Lung (tissue), 11 donors: ENCODE measurements at regions not wholly inside any gene's neighbourhood (a gene's known extent, or its start where the extent isn't known, plus 50 kb on each side); places are given as distances from the start of the nearest gene placed in this dataset.

Source experiments
- ATAC-seq: fragments of 200-7000 bp; cut with Tn5 transposase; one replicate; pipeline ENCODE4 v1.9.1; 2020; ENCODE audit warnings: moderate number of reproducible peaks; ENCODE audit not compliant: insufficient read depth, low FRiP score
- DNase-seq, 3 donors: peaks; one replicate each; pipeline ENCODE4 v3.0.0-alpha.2; 2013 to 2017
- H3K27ac ChIP-seq, 2 donors: one replicate each; pipeline ENCODE4 v1.5.1; 2013; ENCODE audit warnings: mild to moderate bottlenecking in 2 of 2, moderate library complexity in 2 of 2, control low read depth in 1 of 2, inconsistent platforms in 1 of 2, low read depth in 1 of 2, low read length in 1 of 2
- H3K27me3 ChIP-seq, 3 donors: one replicate each; pipeline ENCODE4 v1.5.1; 2013; ENCODE audit warnings: low read length in 2 of 3; ENCODE audit not compliant: control insufficient read depth in 3 of 3, insufficient read depth in 3 of 3
- H3K36me3 ChIP-seq, 4 donors: one replicate each; pipeline ENCODE4 v1.5.1; 2013; ENCODE audit warnings: low read length in 4 of 4, mild to moderate bottlenecking in 1 of 4, moderate library complexity in 1 of 4; ENCODE audit not compliant: control insufficient read depth in 4 of 4, insufficient read depth in 4 of 4
- H3K4me1 ChIP-seq, 5 donors: one replicate each; pipeline ENCODE4 v1.5.1; 2013; ENCODE audit warnings: low read length in 5 of 5, mild to moderate bottlenecking in 2 of 5, moderate library complexity in 1 of 5; ENCODE audit not compliant: control insufficient read depth in 5 of 5, insufficient read depth in 5 of 5
- H3K4me3 ChIP-seq: one replicate; pipeline ENCODE4 v1.5.1; 2013; ENCODE audit warnings: mild to moderate bottlenecking, control low read depth, moderate library complexity
- H3K9ac ChIP-seq, 2 donors: one replicate each; pipeline ENCODE4 v1.5.1; 2013; ENCODE audit warnings: low read length in 2 of 2, control low read depth in 1 of 2; ENCODE audit not compliant: insufficient read depth in 1 of 2
- H3K9me3 ChIP-seq, 4 donors: one replicate each; pipeline ENCODE4 v1.5.1; 2013; ENCODE audit warnings: low read length in 3 of 4, mild to moderate bottlenecking in 1 of 4, moderate library complexity in 1 of 4; ENCODE audit not compliant: control insufficient read depth in 4 of 4, insufficient read depth in 3 of 4
- WGBS, 2 donors: extraction: QIAGEN DNeasy Blood & Tissue Kit; methylation state at CpG; one replicate each; pipeline ENCODE4 v1.1.7; 2013; 5-methylcytosine and 5-hydroxymethylcytosine counted together
- TF ChIP-seq, protein P1 (sequence below): IDR thresholded peaks from 2 replicates; pipeline ENCODE4 v1.5.1; 2012; ENCODE audit warnings: mild to moderate bottlenecking; ENCODE audit errors: control extremely low read depth, extremely low read depth
- donor health status: control.
- donor health status: control.
- donor health status: Bipolar disorder and iron deficiency.
- donor health status: healthy.
- donor health status: DM: yes; HTN: yes; CAD: no.

- TF ChIP-seq, protein P1, sequence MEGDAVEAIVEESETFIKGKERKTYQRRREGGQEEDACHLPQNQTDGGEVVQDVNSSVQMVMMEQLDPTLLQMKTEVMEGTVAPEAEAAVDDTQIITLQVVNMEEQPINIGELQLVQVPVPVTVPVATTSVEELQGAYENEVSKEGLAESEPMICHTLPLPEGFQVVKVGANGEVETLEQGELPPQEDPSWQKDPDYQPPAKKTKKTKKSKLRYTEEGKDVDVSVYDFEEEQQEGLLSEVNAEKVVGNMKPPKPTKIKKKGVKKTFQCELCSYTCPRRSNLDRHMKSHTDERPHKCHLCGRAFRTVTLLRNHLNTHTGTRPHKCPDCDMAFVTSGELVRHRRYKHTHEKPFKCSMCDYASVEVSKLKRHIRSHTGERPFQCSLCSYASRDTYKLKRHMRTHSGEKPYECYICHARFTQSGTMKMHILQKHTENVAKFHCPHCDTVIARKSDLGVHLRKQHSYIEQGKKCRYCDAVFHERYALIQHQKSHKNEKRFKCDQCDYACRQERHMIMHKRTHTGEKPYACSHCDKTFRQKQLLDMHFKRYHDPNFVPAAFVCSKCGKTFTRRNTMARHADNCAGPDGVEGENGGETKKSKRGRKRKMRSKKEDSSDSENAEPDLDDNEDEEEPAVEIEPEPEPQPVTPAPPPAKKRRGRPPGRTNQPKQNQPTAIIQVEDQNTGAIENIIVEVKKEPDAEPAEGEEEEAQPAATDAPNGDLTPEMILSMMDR, result no peak
- H3K4me3 ChIP-seq, result no peak overlapping the region
- peaks cover 0 to 7% (median 6%) of the 10 kb centered on the region in 3 donors for H3K27me3 ChIP-seq
- H3K9me3 ChIP-seq, result peaks cover 0 to 2% (median 0%) of the 10 kb centered on the region in 4 donors
- DNase-seq, result no peak
- 88 to 92% methylated on average over 10 of the region's 10 CpGs for WGBS, 2 donors
- no peak overlapping the region for H3K27ac ChIP-seq
- peaks cover 0 to 2% (median 0%) of the 10 kb centered on the region in 5 donors for H3K4me1 ChIP-seq
- no peak for ATAC-seq
- no peak overlapping the region for H3K9ac ChIP-seq
- H3K36me3 ChIP-seq, result no peaks in the 10 kb centered on the region
Observed at GRCh38 chr13:99751517-99752199, 219.9 kb downstream of the ZIC5 start.

GRCh38 chr13:99750951-99751350 lies 220.6 kb downstream of the ZIC5 start:
- no peak overlapping the region for H3K9ac ChIP-seq
- TF ChIP-seq, protein P1, result no peak
- H3K9me3 ChIP-seq, result peaks cover 0 to 2% (median 0%) of the 10 kb centered on the region in 4 donors
- no peaks in the 10 kb centered on the region for H3K36me3 ChIP-seq
- H3K27ac ChIP-seq, result no peak overlapping the region
- ATAC-seq (no peak), DNase-seq (no peak)
- H3K27me3 ChIP-seq, result peaks cover 0 to 10% (median 8%) of the 10 kb centered on the region in 3 donors
- peaks cover 0 to 2% (median 0%) of the 10 kb centered on the region in 5 donors for H3K4me1 ChIP-seq
- H3K4me3 ChIP-seq, result no peak overlapping the region
- WGBS, 2 donors, result 91 to 97% methylated on average over 8 of the region's 8 CpGs

DNA sequence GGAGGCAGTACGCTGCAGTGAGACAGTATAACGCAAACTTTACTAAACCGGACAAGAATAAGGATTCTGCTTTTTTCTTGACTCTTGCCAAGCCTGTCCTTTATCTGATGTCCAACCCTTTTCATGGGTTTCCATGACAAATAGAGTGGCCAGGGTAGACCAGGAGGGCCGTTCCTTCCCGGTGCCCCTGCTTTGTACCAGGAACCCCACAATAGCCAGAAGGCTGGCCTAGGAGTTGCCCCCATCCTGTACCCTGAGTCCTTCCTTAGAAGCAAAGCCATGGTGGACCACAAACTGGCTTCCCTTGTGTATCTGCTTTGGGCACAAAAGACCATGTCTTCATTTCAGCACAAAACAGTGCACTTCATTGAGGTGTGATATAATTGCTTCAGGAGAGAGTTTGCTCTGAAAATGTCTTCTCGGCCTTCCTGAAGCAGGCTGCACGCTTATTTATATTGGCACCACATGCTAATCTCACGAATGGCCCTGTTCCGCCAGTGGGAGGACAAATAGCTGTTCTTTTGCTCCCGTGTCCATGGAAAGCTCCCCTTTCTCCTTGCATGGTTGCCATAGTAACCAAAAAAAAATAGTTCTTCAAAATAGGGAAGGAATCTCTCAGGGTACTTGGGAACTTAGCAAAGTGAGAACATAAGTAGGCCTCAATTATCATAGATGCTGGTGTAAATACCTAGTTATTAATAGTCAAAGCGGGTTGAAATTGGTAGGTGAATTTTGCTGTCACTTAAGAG lies 222.1 kb downstream of the ZIC5 start:
- Histone ChIP-seq H3K36me3 (no peaks in the 10 kb centered on the region), H3K9me3 (peaks cover 0 to 2% (median 0%) of the 10 kb centered on the region in 4 donors), H3K27ac (no peak overlapping the region), H3K4me1 (peaks cover 0 to 3% (median 0%) of the 10 kb centered on the region in 5 donors), H3K27me3 (peaks cover 0 to 15% (median 8%) of the 10 kb centered on the region in 3 donors), H3K9ac (no peak overlapping the region), H3K4me3 (no peak overlapping the region)
- WGBS, 2 donors, result 89 to 90% methylated on average over 11 of the region's 11 CpGs
- DNase-seq (no peak), ATAC-seq (no peak)
- TF ChIP-seq, protein P1, result no peak
